ENCODE measurements at regions not wholly inside any gene's neighbourhood (a gene's known extent, or its start where the extent isn't known, plus 50 kb on each side); places are given as distances from the start of the nearest gene placed in this dataset.

DNA sequence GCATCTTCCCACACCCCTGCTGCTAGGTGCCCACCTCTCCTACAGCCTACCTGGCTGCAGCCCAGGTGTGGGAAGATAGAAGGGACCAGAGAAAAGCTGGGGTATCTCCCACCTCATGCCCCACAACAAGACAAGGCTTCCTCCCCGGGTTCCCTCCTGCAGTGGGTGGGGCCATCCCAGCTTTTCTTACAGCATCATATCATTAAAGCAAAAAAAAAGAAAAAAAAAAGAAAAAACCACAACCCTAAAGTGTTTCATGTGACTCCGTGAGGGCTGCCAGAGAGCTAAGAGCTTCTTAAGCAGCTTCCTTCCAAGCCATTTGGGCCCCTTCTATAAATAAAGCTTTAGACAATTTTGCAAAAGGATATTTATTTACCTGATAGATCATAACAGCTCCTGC, 455.4 kb upstream of the TSHZ3 start:
- no peak for DNase-seq

- no peak for DNase-seq
Measured at GRCh38 chr19:31810536-31811109, 461.4 kb upstream of the TSHZ3 start.

DNA sequence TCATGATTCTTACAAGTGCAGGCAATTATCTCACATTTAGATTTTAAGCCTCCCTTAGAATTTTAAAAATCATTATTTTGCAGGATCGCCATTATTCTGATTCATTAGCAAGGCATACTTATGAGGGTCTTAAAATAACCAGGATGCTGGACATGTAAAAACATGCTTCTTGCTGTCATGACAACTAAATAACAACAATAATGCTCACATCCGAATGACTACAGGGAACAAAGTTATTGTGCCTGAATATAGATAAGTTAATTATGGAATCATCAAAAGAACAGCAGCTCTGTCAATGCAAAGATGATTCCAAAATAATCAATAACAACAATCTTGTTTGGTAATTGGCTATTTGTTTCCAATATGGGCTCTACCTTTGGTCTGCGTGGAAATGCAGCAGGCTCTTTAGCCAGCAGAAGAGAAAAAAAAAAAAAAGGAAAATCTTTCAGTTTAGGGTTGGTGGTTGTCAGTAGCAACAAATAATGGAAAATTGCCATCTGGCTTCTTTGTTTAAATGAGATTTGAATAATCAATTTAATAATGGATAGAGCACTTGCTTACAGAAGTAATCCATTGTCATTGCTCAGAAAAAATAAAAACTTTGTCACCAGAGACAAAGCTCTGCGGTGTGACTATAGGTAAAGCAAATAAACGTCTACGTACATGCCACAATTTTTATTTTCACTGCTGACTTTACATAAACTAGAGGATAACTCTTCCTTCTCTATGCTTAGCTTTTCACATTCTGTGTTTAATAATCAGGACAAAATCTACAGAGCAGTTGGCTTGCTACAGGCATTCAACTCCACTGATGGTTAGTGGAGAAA, 468.9 kb upstream of the TSHZ3 start:
- DNase-seq: no peak

- DNase-seq: no peak
Measured at GRCh38 chr19:31818798-31819105, 469.5 kb upstream of the TSHZ3 start.

GRCh38 chr19:31819837-31820236, 470.6 kb upstream of the TSHZ3 start:
- DNase-seq: no peak

- no peak for DNase-seq
Measured at GRCh38 chr19:31821346-31821745, 472.1 kb upstream of the TSHZ3 start.

GRCh38 chr19:31825134-31826094, 476.2 kb upstream of the TSHZ3 start:
- DNase-seq: no peak

DNA sequence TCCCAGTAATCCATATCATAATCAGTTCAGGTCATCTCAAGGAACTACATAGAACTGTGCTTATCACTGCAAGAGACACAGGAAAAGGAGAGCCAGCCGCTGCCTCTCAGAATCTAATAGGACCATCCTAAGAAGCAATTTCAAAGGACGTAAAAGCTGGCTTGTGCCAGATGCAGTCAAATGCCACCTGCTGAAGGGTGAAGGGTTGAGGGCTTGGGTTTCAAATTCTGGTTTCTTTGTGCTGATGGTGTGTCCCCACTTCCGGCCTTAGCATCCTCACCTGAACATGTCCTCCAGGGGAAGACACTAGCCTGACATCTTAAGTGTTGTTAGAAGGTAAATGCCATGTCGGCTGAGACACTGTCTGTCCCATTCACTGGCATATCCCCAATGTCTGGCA, 477.1 kb upstream of the TSHZ3 start:
- no peak for DNase-seq

GRCh38 chr19:31831421-31832175, 482.4 kb upstream of the TSHZ3 start:
- no peak for DNase-seq

DNA sequence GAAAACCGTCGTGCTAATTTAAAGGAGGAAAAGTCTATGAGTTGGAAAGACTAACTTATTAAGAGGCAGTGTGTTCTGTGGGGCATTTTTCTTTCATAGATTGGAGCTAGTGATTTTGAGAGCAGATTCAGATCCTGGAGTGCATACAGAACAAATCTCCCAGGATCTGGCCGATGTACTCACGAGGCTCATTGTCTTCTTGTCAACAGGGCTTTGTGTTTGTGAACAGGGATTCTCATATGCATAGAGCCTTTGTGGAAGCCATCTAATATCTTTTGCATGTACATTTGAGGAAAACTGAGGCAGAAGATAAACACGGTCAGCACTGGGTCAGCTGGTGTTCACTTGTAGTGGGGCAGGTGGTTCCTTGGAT, 482.9 kb upstream of the TSHZ3 start:
- DNase-seq: no peak

DNA sequence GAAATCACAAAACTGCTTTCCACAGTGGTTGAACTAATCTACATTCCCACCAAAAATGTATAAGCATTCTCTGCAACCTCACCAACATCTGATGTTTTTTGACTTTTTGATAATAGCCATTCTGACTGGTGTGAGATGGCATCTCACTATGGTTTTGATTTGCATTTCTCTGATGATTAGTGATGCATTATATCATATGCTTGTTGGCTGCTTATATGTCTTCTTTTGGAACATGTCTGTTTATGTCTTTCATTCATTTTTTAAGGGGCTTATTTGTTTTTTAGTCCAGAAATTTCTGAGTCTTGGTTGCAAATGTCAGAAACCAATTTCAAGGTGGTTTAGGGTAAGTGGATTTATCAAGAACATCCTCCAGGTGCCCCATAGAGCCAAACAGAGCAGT, 484.8 kb upstream of the TSHZ3 start:
- no peak for DNase-seq

DNA sequence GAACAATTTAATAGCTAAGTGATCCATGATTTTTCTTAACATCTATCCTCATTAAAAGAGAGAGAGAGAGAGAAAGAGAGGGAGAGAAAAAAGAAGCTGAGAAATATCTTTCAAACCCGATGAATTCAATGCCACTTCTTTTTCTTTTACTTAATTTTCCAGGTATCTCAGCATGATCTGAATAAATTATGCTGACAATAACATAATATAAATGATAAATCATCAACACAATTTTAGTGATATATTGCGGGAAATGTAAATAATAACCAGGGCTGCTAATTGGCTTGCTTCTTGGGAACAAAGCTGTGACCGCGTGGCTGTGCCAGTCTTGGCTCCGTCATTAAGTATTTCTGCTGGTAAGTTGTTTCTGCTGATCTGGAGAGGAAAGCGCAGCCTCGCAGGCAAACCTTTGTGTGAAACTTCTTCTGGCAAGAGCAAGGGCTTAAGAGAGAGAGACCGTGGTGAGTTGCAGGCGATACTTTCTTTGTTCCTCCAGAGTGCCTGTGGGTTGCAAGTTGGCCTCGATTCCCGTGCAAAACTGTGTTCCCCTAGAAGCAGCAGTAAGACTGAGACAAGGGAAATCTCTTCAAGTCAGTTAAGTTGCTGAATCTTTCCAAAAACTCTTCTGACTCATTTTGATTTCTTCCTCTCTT, 489.1 kb upstream of the TSHZ3 start:
- DNase-seq: no peak

GRCh38 chr19:31840371-31840770, 491.1 kb upstream of the TSHZ3 start:
- no peak for DNase-seq

GRCh38 chr19:31841755-31842154, 492.5 kb upstream of the TSHZ3 start:
- no peak for DNase-seq

DNA sequence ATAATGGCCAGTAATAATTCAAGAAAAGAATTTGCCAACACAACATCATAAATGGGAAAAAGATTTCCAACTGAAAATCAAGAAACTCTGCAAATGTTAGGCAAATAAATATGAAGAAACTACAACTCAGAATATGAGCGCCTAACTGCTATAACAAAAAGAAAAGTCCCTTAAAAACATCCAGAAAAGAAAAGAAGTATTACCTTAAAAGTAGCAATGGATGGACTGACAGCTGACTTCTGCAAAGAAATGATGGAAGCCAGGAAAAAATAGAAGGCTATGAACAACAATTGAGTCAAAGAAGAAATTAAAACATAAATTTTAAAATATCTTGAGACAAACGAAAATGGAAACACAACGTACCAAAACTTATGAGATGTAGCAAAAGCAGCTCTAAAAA, 482.3 kb upstream of the ZNF507 start:
- DNase-seq: no peak

GRCh38 chr19:31874313-31874712, 471.1 kb upstream of the ZNF507 start:
- no peak for DNase-seq

GRCh38 chr19:31875591-31875990, 469.8 kb upstream of the ZNF507 start:
- no peak for DNase-seq

- DNase-seq: no peak
Measured at GRCh38 chr19:31880283-31880682, 465.1 kb upstream of the ZNF507 start.

- DNase-seq: no peak
Measured at GRCh38 chr19:31881988-31882387, 463.4 kb upstream of the ZNF507 start.

- DNase-seq: no peak
Measured at GRCh38 chr19:31882709-31883108, 462.7 kb upstream of the ZNF507 start.

DNA sequence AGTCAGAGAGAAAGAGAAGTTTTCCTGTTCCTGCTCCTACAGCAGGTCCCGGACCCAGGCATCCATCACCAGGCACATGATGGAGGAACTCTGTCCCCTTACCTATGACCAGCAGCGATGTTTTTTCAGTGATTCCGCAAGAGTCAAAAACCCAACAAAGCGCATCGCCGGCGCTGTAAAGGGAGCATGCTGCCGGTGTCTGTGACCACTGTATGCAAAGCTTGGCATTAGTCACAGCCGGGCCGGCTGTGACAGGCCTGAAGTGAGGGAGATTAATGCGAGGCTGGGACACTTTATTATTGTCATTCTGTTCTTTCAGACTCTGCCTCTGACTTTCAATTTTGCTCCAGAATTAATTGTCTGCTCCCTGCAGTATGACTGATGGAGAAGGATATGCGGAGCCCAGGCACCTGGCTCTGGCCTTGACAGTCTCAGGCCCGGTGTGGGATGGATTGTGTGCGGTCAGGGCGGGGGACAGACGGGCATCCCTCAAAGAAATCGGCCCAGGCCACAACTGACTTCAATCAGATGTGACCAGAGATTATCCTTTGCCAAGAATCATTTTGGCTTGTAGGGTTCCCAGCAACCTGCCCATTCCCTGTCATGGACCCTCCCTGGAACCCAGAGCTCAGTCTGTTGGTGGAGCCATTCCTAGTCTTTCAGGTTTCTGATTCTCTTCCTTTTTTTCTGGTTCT, 462.0 kb upstream of the ZNF507 start:
- no peak for DNase-seq
